Smooth muscle cell (in vitro differentiated cells): ENCODE measurements at regions not wholly inside any gene's neighbourhood (a gene's known extent, or its start where the extent isn't known, plus 50 kb on each side); places are given as distances from the start of the nearest gene placed in this dataset.

Experiments
- DNase-seq: peaks from one replicate; lab custom pipeline; 2025; ENCODE audit not compliant: unreplicated experiment; lab: John Stamatoyannopoulos, UW
- H2AFZ ChIP-seq: fragments of 200-600 bp; sonication (generic); 2 replicates; pipeline ENCODE4 v1.6.0; 2016; ENCODE audit warnings: antibody characterized with exemption, low read depth, mild to moderate bottlenecking
- H3F3A ChIP-seq: fragments of 200-600 bp; sonication (generic); 2 replicates; pipeline ENCODE4 v1.6.0; 2017; ENCODE audit warnings: antibody characterized with exemption, low read depth
- H3K27ac ChIP-seq: fragments of 200-600 bp; sonication (generic); 2 replicates; pipeline ENCODE4 v1.5.1; 2016; ENCODE audit warnings: low read depth, mild to moderate bottlenecking
- H3K27me3 ChIP-seq: fragments of 200-600 bp; sonication (generic); 2 replicates; pipeline ENCODE4 v1.6.1; 2016; ENCODE audit warnings: low read depth, mild to moderate bottlenecking
- H3K36me3 ChIP-seq: fragments of 200-600 bp; sonication (generic); 2 replicates; pipeline ENCODE4 v1.5.1; 2016; ENCODE audit warnings: low read depth
- H3K4me1 ChIP-seq: fragments of 200-600 bp; sonication (generic); 2 replicates; pipeline ENCODE4 v1.5.1; 2016; ENCODE audit warnings: low read depth
- H3K4me2 ChIP-seq: fragments of 200-600 bp; sonication (generic); 2 replicates; pipeline ENCODE4 v1.6.0; 2016; ENCODE audit warnings: mild to moderate bottlenecking
- H3K4me3 ChIP-seq: fragments of 200-600 bp; sonication (generic); 2 replicates; pipeline ENCODE4 v1.5.1; 2016; ENCODE audit warnings: mild to moderate bottlenecking
- H3K79me2 ChIP-seq: fragments of 200-600 bp; sonication (generic); 2 replicates; pipeline ENCODE4 v1.6.0; 2016; ENCODE audit warnings: low read depth, mild to moderate bottlenecking
- H3K9ac ChIP-seq: fragments of 200-600 bp; sonication (generic); 2 replicates; pipeline ENCODE4 v1.6.0; 2016; ENCODE audit warnings: low read depth
- H3K9me3 ChIP-seq: fragments of 200-600 bp; sonication (generic); replicated peaks from 2 replicates; pipeline ENCODE4 v1.5.1; 2016; ENCODE audit warnings: low read depth
- H4K20me1 ChIP-seq: fragments of 200-600 bp; sonication (generic); 2 replicates; pipeline ENCODE4 v1.6.0; 2016; ENCODE audit warnings: low read depth
- WGBS: methylation state at CpG from one replicate; pipeline ENCODE4 v1.1.7; 2016; ENCODE audit warnings: low lambda C conversion rate; 5-methylcytosine and 5-hydroxymethylcytosine counted together
- TF ChIP-seq, protein P1 (sequence below): fragments of 200-600 bp; sonication (generic); IDR thresholded peaks from 2 replicates; pipeline ENCODE4 v1.5.1; 2017; ENCODE audit warnings: borderline replicate concordance, mild to moderate bottlenecking, antibody characterized with exemption; ENCODE audit not compliant: insufficient read depth, poor library complexity, severe bottlenecking

GRCh38 chr2:122843503-122843902, 1088.1 kb downstream of the TSN start:
- no peaks in the 10 kb centered on the region for H3K4me1 ChIP-seq
- DNase-seq, result no peak
- H3K79me2 ChIP-seq, result no peaks in the 10 kb centered on the region
- no peak overlapping the region for H3K27ac ChIP-seq
- TF ChIP-seq, protein P1, sequence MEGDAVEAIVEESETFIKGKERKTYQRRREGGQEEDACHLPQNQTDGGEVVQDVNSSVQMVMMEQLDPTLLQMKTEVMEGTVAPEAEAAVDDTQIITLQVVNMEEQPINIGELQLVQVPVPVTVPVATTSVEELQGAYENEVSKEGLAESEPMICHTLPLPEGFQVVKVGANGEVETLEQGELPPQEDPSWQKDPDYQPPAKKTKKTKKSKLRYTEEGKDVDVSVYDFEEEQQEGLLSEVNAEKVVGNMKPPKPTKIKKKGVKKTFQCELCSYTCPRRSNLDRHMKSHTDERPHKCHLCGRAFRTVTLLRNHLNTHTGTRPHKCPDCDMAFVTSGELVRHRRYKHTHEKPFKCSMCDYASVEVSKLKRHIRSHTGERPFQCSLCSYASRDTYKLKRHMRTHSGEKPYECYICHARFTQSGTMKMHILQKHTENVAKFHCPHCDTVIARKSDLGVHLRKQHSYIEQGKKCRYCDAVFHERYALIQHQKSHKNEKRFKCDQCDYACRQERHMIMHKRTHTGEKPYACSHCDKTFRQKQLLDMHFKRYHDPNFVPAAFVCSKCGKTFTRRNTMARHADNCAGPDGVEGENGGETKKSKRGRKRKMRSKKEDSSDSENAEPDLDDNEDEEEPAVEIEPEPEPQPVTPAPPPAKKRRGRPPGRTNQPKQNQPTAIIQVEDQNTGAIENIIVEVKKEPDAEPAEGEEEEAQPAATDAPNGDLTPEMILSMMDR, result no peak
- peak overlapping the region; percentile 41 for H3K4me2 ChIP-seq
- H3K9ac ChIP-seq, result no peak overlapping the region
- 36% methylated on average over 3 of the region's 3 CpGs for WGBS
- no peaks in the 10 kb centered on the region for H4K20me1 ChIP-seq
- H3K27me3 ChIP-seq, result no peaks in the 10 kb centered on the region
- H3F3A ChIP-seq, result no peaks in the 10 kb centered on the region
- H2AFZ ChIP-seq, result no peak overlapping the region
- no peaks in the 10 kb centered on the region for H3K36me3 ChIP-seq
- no peak overlapping the region for H3K4me3 ChIP-seq
- H3K9me3 ChIP-seq, result no peaks in the 10 kb centered on the region

DNA sequence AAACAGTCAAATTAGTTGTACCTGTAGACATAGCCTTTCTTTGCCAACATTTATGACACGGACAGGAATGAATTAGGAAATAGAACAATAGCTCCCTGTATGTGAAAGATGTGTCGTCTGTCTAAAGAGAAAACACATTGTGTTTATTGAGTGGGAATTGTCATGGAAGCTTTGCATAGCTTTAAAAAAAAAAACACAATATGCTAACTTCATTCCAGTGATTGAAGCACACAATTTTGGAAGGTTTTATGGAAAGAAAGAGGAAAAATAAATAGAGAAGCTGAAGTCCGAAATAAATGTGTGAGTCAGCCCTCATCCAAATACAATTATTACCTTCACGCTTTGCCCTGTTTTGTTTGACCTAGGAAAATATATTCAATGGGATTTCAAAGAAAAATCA, 1095.7 kb downstream of the TSN start:
- 80% methylated on average over 4 of the region's 4 CpGs for WGBS
- TF ChIP-seq, protein P1, result no peak
- H3K4me3 ChIP-seq, result no peak overlapping the region

GRCh38 chr2:122851972-122852531, 1096.6 kb downstream of the TSN start:
- Histone ChIP-seq H3K9ac (no peak overlapping the region), H3K4me2 (peak overlapping the region; percentile 70), H2AFZ (no peak overlapping the region), H4K20me1 (no peaks in the 10 kb centered on the region), H3K27ac (no peak overlapping the region), H3K9me3 (no peaks in the 10 kb centered on the region), H3K27me3 (no peaks in the 10 kb centered on the region), H3K4me1 (no peaks in the 10 kb centered on the region), H3F3A (no peaks in the 10 kb centered on the region), H3K36me3 (no peaks in the 10 kb centered on the region), H3K4me3 (no peak overlapping the region), H3K79me2 (no peaks in the 10 kb centered on the region)
- WGBS, result 38% methylated on average over 4 of the region's 4 CpGs
- no peak for DNase-seq
- TF ChIP-seq, protein P1, result no peak

More for the DNA sequence above, 1095.7 kb downstream of the TSN start:
- Histone ChIP-seq H3K9me3 (no peaks in the 10 kb centered on the region), H3K4me1 (no peaks in the 10 kb centered on the region), H3K27ac (no peak overlapping the region), H3K79me2 (no peaks in the 10 kb centered on the region), H3K36me3 (no peaks in the 10 kb centered on the region), H3K9ac (no peak overlapping the region), H4K20me1 (no peaks in the 10 kb centered on the region), H3K27me3 (no peaks in the 10 kb centered on the region), H3K4me2 (no peak overlapping the region), H3F3A (no peaks in the 10 kb centered on the region), H2AFZ (no peak overlapping the region)
- no peak for DNase-seq

DNA sequence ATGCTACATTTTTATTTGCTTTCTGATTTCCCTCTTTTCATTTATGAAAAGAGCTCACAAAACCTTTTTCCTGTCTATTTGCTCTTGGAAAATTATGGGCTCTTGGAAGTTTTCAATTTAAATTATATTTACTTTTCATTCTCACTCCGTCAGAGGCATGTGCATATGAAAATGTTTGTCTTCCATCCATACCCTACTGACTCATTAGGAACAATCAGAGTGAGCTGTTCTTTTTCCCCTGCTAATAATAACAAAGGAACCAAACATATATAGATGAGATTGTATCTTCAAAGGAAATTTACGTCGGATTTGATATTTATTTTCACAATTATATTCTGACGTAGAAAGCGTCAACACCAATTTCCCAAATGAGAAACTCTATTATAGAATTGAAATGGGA, 1101.2 kb downstream of the TSN start:
- DNase-seq, result no peak
- no peaks in the 10 kb centered on the region for H3K79me2 ChIP-seq
- no peaks in the 10 kb centered on the region for H3K9me3 ChIP-seq
- no peak overlapping the region for H3K4me2 ChIP-seq
- TF ChIP-seq, protein P1, result no peak
- WGBS, result 89% methylated on average over 5 of the region's 5 CpGs
- no peaks in the 10 kb centered on the region for H3K36me3 ChIP-seq
- H3F3A ChIP-seq, result no peaks in the 10 kb centered on the region
- H3K27ac ChIP-seq, result no peak overlapping the region
- H2AFZ ChIP-seq, result no peak overlapping the region
- no peak overlapping the region for H3K4me3 ChIP-seq
- no peaks in the 10 kb centered on the region for H3K27me3 ChIP-seq
- H4K20me1 ChIP-seq, result no peaks in the 10 kb centered on the region
- H3K9ac ChIP-seq, result no peak overlapping the region
- H3K4me1 ChIP-seq, result no peaks in the 10 kb centered on the region
